H1 (cell line): ENCODE measurements at regions not wholly inside any gene's neighbourhood (a gene's known extent, or its start where the extent isn't known, plus 50 kb on each side); places are given as distances from the start of the nearest gene placed in this dataset.

Experiments used
- CTCF ChIA-PET: fragments of 300-600 bp; sonication (Branson Sonifier 250); formaldehyde crosslinking; loops from one replicate; lab custom pipeline; 2021; ENCODE audit not compliant: partially characterized antibody; lab: Charles Lee
- POLR2A ChIA-PET: fragments of 300-600 bp; sonication (Branson Sonifier 250); formaldehyde crosslinking; loops from one replicate; lab custom pipeline; 2021; ENCODE audit warnings: inconsistent platforms; ENCODE audit not compliant: partially characterized antibody; lab: Charles Lee
- DNase-seq, 2 experiments: peaks; one replicate each; pipeline versions ENCODE4 v3.0.0 to v3.0.0-alpha.2; 2010 to 2022; ENCODE audit warnings: low spot score in 2 of 2, low read depth in 1 of 2, mixed read lengths in 1 of 2
- FAIRE-seq: peaks from 2 replicates; lab custom pipeline; 2011; peaks lifted over from hg19 to GRCh38; lab: Jason Lieb, UNC
- H2AFZ ChIP-seq: 2 replicates; pipeline ENCODE4 v1.8.1; 2012; ENCODE audit warnings: low read length, inconsistent platforms
- H2AK5ac ChIP-seq: 2 replicates; pipeline ENCODE4 v1.6.1; 2013; ENCODE audit warnings: low read depth, low read length
- H2BK120ac ChIP-seq: replicated peaks from 2 replicates; pipeline ENCODE3; 2013; ENCODE audit warnings: low read depth, low read length, inconsistent platforms
- H2BK12ac ChIP-seq: 2 replicates; pipeline ENCODE4 v1.6.1; 2013; ENCODE audit warnings: low read depth, low read length
- H2BK15ac ChIP-seq: 2 replicates; pipeline ENCODE4 v1.6.1; 2013; ENCODE audit warnings: low read length
- H2BK20ac ChIP-seq: 2 replicates; pipeline ENCODE4 v1.6.1; 2013; ENCODE audit warnings: low read length
- H2BK5ac ChIP-seq: 2 replicates; pipeline ENCODE4 v1.6.1; 2013; ENCODE audit warnings: low read depth, low read length
- H3K14ac ChIP-seq: 2 replicates; pipeline ENCODE4 v1.6.1; 2013; ENCODE audit warnings: inconsistent platforms; ENCODE audit not compliant: insufficient read length
- H3K18ac ChIP-seq: 2 replicates; pipeline ENCODE4 v1.6.1; 2013; ENCODE audit warnings: low read length; ENCODE audit errors: extremely low read depth
- H3K23ac ChIP-seq: 2 replicates; pipeline ENCODE4 v1.6.1; 2013; ENCODE audit warnings: inconsistent platforms; ENCODE audit not compliant: insufficient read length
- H3K23me2 ChIP-seq: 2 replicates; pipeline ENCODE4 v1.6.1; 2013; ENCODE audit warnings: low read depth, low read length
- H3K27ac ChIP-seq: 2 replicates; pipeline ENCODE4 v1.6.1; 2011; ENCODE audit warnings: low read depth, low read length, inconsistent platforms
- H3K27me3 ChIP-seq, 4 experiments: replicated peaks in 1 of 4; 1 replicate in 1 of 4; 2 replicates in 3 of 4; pipeline versions ENCODE4 v1.6.1 to v1.8.1; 2011 to 2013; ENCODE audit warnings: low read length in 3 of 4, mild to moderate bottlenecking in 3 of 4, inconsistent platforms in 2 of 4, mixed read lengths in 2 of 4, moderate library complexity in 1 of 4; ENCODE audit not compliant: control insufficient read depth in 3 of 4, insufficient read depth in 3 of 4; ENCODE audit errors: extremely low read depth in 1 of 4
- H3K36me3 ChIP-seq, 4 experiments: 2 replicates each; pipeline versions ENCODE4 v1.6.1 to v1.8.1; 2011 to 2013; ENCODE audit warnings: mild to moderate bottlenecking in 4 of 4, low read length in 3 of 4, moderate library complexity in 2 of 4, control low read depth in 1 of 4, inconsistent platforms in 1 of 4; ENCODE audit not compliant: insufficient read depth in 4 of 4, control insufficient read depth in 2 of 4
- H3K4ac ChIP-seq: replicated peaks from 2 replicates; pipeline ENCODE3; 2013; ENCODE audit warnings: low read length, low read depth, mixed read lengths, inconsistent platforms; ENCODE audit not compliant: insufficient read length
- H3K4me1 ChIP-seq, 4 experiments: replicated peaks in 1 of 4; 1 replicate in 1 of 4; 2 replicates in 3 of 4; pipeline versions ENCODE4 v1.6.1 to v1.8.1; 2011 to 2013; ENCODE audit warnings: low read length in 3 of 4, inconsistent platforms in 2 of 4, mixed read lengths in 1 of 4; ENCODE audit not compliant: insufficient read depth in 4 of 4, control insufficient read depth in 3 of 4
- H3K4me2 ChIP-seq, 2 experiments: 2 replicates each; pipeline versions ENCODE4 v1.6.1 to v1.8.1; 2011 to 2013; ENCODE audit warnings: low read depth in 2 of 2, low read length in 2 of 2, control low read depth in 1 of 2, inconsistent platforms in 1 of 2, mild to moderate bottlenecking in 1 of 2; ENCODE audit not compliant: insufficient read depth in 1 of 2
- H3K4me3 ChIP-seq, 4 experiments: fragments of 200-600, 300-600 bp in 1 of 4; sonication (generic), shearing (Covaris generic), sonication (Bioruptor Twin) in 1 of 4; 2 replicates each; pipeline versions ENCODE4 v1.5.1 to v1.8.1; 2011 to 2016; ENCODE audit warnings: low read length in 4 of 4, low read depth in 3 of 4, control low read depth in 2 of 4, inconsistent platforms in 2 of 4, mild to moderate bottlenecking in 2 of 4, mixed read lengths in 1 of 4, moderate library complexity in 1 of 4; ENCODE audit not compliant: insufficient read depth in 2 of 4; ENCODE audit errors: extremely low read depth in 1 of 4
- H3K56ac ChIP-seq: replicated peaks from 2 replicates; pipeline ENCODE3; 2013; ENCODE audit warnings: low read depth, mild to moderate bottlenecking, mixed read lengths, low read length, inconsistent platforms; ENCODE audit not compliant: insufficient read length
- H3K79me1 ChIP-seq: 2 replicates; pipeline ENCODE4 v1.6.1; 2013; ENCODE audit warnings: low read depth, low read length, control low read depth
- H3K79me2 ChIP-seq, 2 experiments: 2 replicates each; pipeline versions ENCODE4 v1.6.1 to v1.8.1; 2012 to 2013; ENCODE audit warnings: low read length in 2 of 2, mild to moderate bottlenecking in 2 of 2, inconsistent platforms in 1 of 2; ENCODE audit not compliant: insufficient read depth in 2 of 2, control insufficient read depth in 1 of 2
- H3K9ac ChIP-seq, 4 experiments: replicated peaks in 1 of 4; 1 replicate in 1 of 4; 2 replicates in 3 of 4; pipeline versions ENCODE4 v1.6.1 to v1.8.1; 2011 to 2013; ENCODE audit warnings: low read depth in 3 of 4, low read length in 3 of 4, control low read depth in 2 of 4, mild to moderate bottlenecking in 2 of 4, moderate library complexity in 2 of 4, inconsistent platforms in 1 of 4; ENCODE audit errors: extremely low read depth in 1 of 4
- H3K9me3 ChIP-seq, 2 experiments: 2 replicates each; pipeline versions ENCODE4 v1.6.1 to v1.8.1; 2012 to 2013; ENCODE audit warnings: mild to moderate bottlenecking in 2 of 2, moderate library complexity in 2 of 2, control low read depth in 1 of 2, inconsistent platforms in 1 of 2, low read depth in 1 of 2, low read length in 1 of 2, mixed read lengths in 1 of 2; ENCODE audit not compliant: insufficient read depth in 2 of 2
- H4K20me1 ChIP-seq, 2 experiments: replicated peaks in 1 of 2; 2 replicates each; pipeline versions ENCODE3 to v1.8.1; 2011 to 2013; ENCODE audit warnings: inconsistent platforms in 2 of 2, low read length in 2 of 2, mild to moderate bottlenecking in 1 of 2; ENCODE audit not compliant: insufficient read depth in 2 of 2, control insufficient read depth in 1 of 2
- H4K5ac ChIP-seq: 2 replicates; pipeline ENCODE4 v1.6.1; 2013; ENCODE audit warnings: low read length, low read depth, mixed read lengths, inconsistent platforms; ENCODE audit not compliant: insufficient read length
- H4K8ac ChIP-seq: 2 replicates; pipeline ENCODE4 v1.8.0; 2013; ENCODE audit warnings: mild to moderate bottlenecking, moderate library complexity, low read length, inconsistent platforms; ENCODE audit not compliant: insufficient read depth; ENCODE audit errors: extremely low read depth
- H4K91ac ChIP-seq: replicated peaks from 2 replicates; pipeline ENCODE3; 2013; ENCODE audit warnings: low read length, mixed read lengths, inconsistent platforms; ENCODE audit not compliant: insufficient read length
- ASH2L ChIP-seq: fragments of 200-600, 300-600 bp; sonication (generic); IDR thresholded peaks from one replicate; pipeline ENCODE4 v1.7.1; 2017; ENCODE audit warnings: low read length
- BRCA1 ChIP-seq: IDR thresholded peaks from 2 replicates; pipeline ENCODE4 v1.6.1; 2012; ENCODE audit warnings: low read depth, low read length, improper control_type of control experiment
- SP1 ChIP-seq: IDR thresholded peaks from 2 replicates; pipeline ENCODE4 v1.6.1; 2011; ENCODE audit warnings: low read depth, low read length

GRCh38 chr9:119483153-119483552 lies 113.9 kb upstream of the BRINP1 start:
- POLR2A ChIA-PET: no interaction called here
- Histone ChIP-seq H3K9ac (no peak overlapping the region), H2AFZ (no peak overlapping the region), H4K20me1 (no peaks in the 10 kb centered on the region), H3K14ac (no peak overlapping the region), H4K8ac (no peak overlapping the region), H3K4ac (no peak overlapping the region), H4K5ac (no peak overlapping the region), H3K79me1 (no peaks in the 10 kb centered on the region), H3K27me3 (no peaks in the 10 kb centered on the region), H2BK15ac (no peak overlapping the region), H3K79me2 (no peaks in the 10 kb centered on the region), H3K18ac (no peak overlapping the region), H2BK5ac (no peak overlapping the region), H3K4me3 (no peak overlapping the region), H3K27ac (no peak overlapping the region), H2BK12ac (no peak overlapping the region), H2BK20ac (no peak overlapping the region), H3K56ac (no peak overlapping the region), H3K9me3 (no peaks in the 10 kb centered on the region), H2AK5ac (no peak overlapping the region), H2BK120ac (no peak overlapping the region), H3K23me2 (no peaks in the 10 kb centered on the region), H3K4me1 (peaks cover 2 to 8% (median 4%) of the 10 kb centered on the region in 4 experiments; a peak in 3 of 7 replicates), H3K23ac (no peak overlapping the region), H4K91ac (no peak overlapping the region), H3K36me3 (no peaks in the 10 kb centered on the region), H3K4me2 (no peak overlapping the region)
- DNase-seq: no peak
- no peak for TF ChIP-seq BRCA1
- no peak for TF ChIP-seq ASH2L
- no peak for TF ChIP-seq SP1
- no peak for FAIRE-seq
- CTCF ChIA-PET: interaction anchor here (0.6 to 1.3 kb wide), 2 partner anchors 12 to 447 kb away, joined by 3 to 4 read pairs; no protein-coding TSS in a partner anchor
